H9 (cell line): ENCODE measurements at regions not wholly inside any gene's neighbourhood (a gene's known extent, or its start where the extent isn't known, plus 50 kb on each side); places are given as distances from the start of the nearest gene placed in this dataset.

Experiments used
- DNase-seq: peaks from one replicate; pipeline ENCODE4 v3.0.0-alpha.2; 2017
- H2AFZ ChIP-seq: one replicate; pipeline ENCODE4 v1.6.1; 2013; ENCODE audit warnings: mild to moderate bottlenecking, low read length, control low read depth, moderate library complexity
- H2AK5ac ChIP-seq: 2 replicates; pipeline ENCODE4 v1.6.1; 2013; ENCODE audit warnings: low read length, control low read depth, mixed read lengths; ENCODE audit not compliant: insufficient read length
- H2BK120ac ChIP-seq: one replicate; pipeline ENCODE4 v1.6.1; 2013; ENCODE audit warnings: low read depth, mild to moderate bottlenecking, low read length, control low read depth, inconsistent platforms; ENCODE audit not compliant: poor library complexity, severe bottlenecking
- H2BK12ac ChIP-seq: 2 replicates; pipeline ENCODE4 v1.6.1; 2013; ENCODE audit warnings: low read length, control low read depth, mixed read lengths, low read depth; ENCODE audit not compliant: insufficient read length
- H2BK15ac ChIP-seq: 2 replicates; pipeline ENCODE4 v1.6.1; 2013; ENCODE audit warnings: low read depth, low read length, control low read depth
- H2BK20ac ChIP-seq: one replicate; pipeline ENCODE4 v1.6.1; 2013; ENCODE audit warnings: low read depth, mild to moderate bottlenecking, low read length, control low read depth, inconsistent platforms; ENCODE audit not compliant: poor library complexity, severe bottlenecking
- H2BK5ac ChIP-seq: 2 replicates; pipeline ENCODE4 v1.6.1; 2013; ENCODE audit warnings: low read length, control low read depth, mixed read lengths; ENCODE audit not compliant: insufficient read length
- H3K14ac ChIP-seq: 2 replicates; pipeline ENCODE4 v1.6.1; 2013; ENCODE audit warnings: low read length, control low read depth; ENCODE audit not compliant: insufficient read depth
- H3K18ac ChIP-seq: 2 replicates; pipeline ENCODE4 v1.6.1; 2013; ENCODE audit warnings: low read depth, mild to moderate bottlenecking, mixed read lengths, low read length, control low read depth; ENCODE audit not compliant: insufficient read length
- H3K23ac ChIP-seq: 2 replicates; pipeline ENCODE4 v1.6.1; 2013; ENCODE audit warnings: low read length, control low read depth, mixed read lengths, low read depth; ENCODE audit not compliant: insufficient read length
- H3K23me2 ChIP-seq: 2 replicates; pipeline ENCODE4 v1.6.1; 2013; ENCODE audit warnings: low read depth, mild to moderate bottlenecking, mixed read lengths, low read length, control low read depth; ENCODE audit not compliant: insufficient read length, poor library complexity, severe bottlenecking
- H3K27ac ChIP-seq: 2 replicates; pipeline ENCODE4 v1.5.1; 2013; ENCODE audit warnings: low read length, control low read depth, mixed read lengths, low read depth; ENCODE audit not compliant: insufficient read length
- H3K27me3 ChIP-seq: 2 replicates; pipeline ENCODE4 v1.6.1; 2013; ENCODE audit warnings: low read length, control low read depth, inconsistent platforms; ENCODE audit not compliant: insufficient read depth
- H3K4ac ChIP-seq: 2 replicates; pipeline ENCODE4 v1.6.1; 2013; ENCODE audit warnings: low read depth, mild to moderate bottlenecking, control low read depth, inconsistent platforms, low read length, moderate library complexity
- H3K4me1 ChIP-seq: 2 replicates; pipeline ENCODE4 v1.6.1; 2013; ENCODE audit warnings: low read length, control low read depth, inconsistent platforms; ENCODE audit not compliant: insufficient read depth
- H3K4me2 ChIP-seq: 2 replicates; pipeline ENCODE4 v1.6.1; 2013; ENCODE audit warnings: low read length, control low read depth, mixed read lengths; ENCODE audit not compliant: insufficient read length, insufficient read depth
- H3K56ac ChIP-seq: 2 replicates; pipeline ENCODE4 v1.6.1; 2013; ENCODE audit warnings: low read depth, mild to moderate bottlenecking, mixed read lengths, low read length, control low read depth; ENCODE audit not compliant: insufficient read length
- H3K79me1 ChIP-seq: 2 replicates; pipeline ENCODE4 v1.6.1; 2013; ENCODE audit warnings: low read depth, mild to moderate bottlenecking, moderate library complexity, low read length, control low read depth, inconsistent platforms; ENCODE audit not compliant: insufficient read depth, poor library complexity, severe bottlenecking
- H3K79me2 ChIP-seq: 2 replicates; pipeline ENCODE4 v1.6.1; 2013; ENCODE audit warnings: low read length, control low read depth, inconsistent platforms; ENCODE audit not compliant: insufficient read depth
- H3K9ac ChIP-seq: 2 replicates; pipeline ENCODE4 v1.6.1; 2013; ENCODE audit warnings: low read length, control low read depth, mixed read lengths; ENCODE audit not compliant: insufficient read length; ENCODE audit errors: extremely low read depth
- H3K9me3 ChIP-seq: one replicate; pipeline ENCODE4 v1.6.1; 2013; ENCODE audit warnings: low read depth, low read length, inconsistent platforms; ENCODE audit not compliant: control insufficient read depth
- H3T11ph ChIP-seq: one replicate; pipeline ENCODE4 v1.6.1; 2013; ENCODE audit warnings: mild to moderate bottlenecking, low read length, control low read depth, inconsistent platforms
- H4K20me1 ChIP-seq: one replicate; pipeline ENCODE4 v1.6.1; 2013; ENCODE audit not compliant: control insufficient read depth, insufficient read length, insufficient read depth
- H4K5ac ChIP-seq: 2 replicates; pipeline ENCODE4 v1.6.1; 2013; ENCODE audit warnings: low read depth, mild to moderate bottlenecking, mixed read lengths, low read length, control low read depth; ENCODE audit not compliant: insufficient read length
- H4K8ac ChIP-seq: replicated peaks from 2 replicates; pipeline ENCODE4 v1.6.1; 2013; ENCODE audit warnings: low read length, control low read depth, mixed read lengths, low read depth; ENCODE audit not compliant: insufficient read length
- H4K91ac ChIP-seq: 2 replicates; pipeline ENCODE4 v1.6.1; 2013; ENCODE audit warnings: low read depth, mild to moderate bottlenecking, moderate library complexity, mixed read lengths, low read length, control low read depth; ENCODE audit not compliant: insufficient read length
- H3K27ac Mint-ChIP-seq, 3 experiments: 2 replicates in 2 of 3; 3 replicates in 1 of 3; pipeline ENCODE4 v1.8.0; 2020 to 2021; ENCODE audit warnings: mixed read lengths in 3 of 3, mild to moderate bottlenecking in 1 of 3, moderate library complexity in 1 of 3
- H3K27me3 Mint-ChIP-seq: 2 replicates; pipeline ENCODE4 v1.8.0; 2021; ENCODE audit warnings: low read depth, mild to moderate bottlenecking, moderate library complexity, mixed read lengths
- H3K36me3 Mint-ChIP-seq, 3 experiments: 2 replicates in 2 of 3; 3 replicates in 1 of 3; pipeline ENCODE4 v1.8.0; 2020 to 2021; ENCODE audit warnings: low read depth in 3 of 3, mixed read lengths in 3 of 3; ENCODE audit not compliant: insufficient read depth in 1 of 3
- H3K4me1 Mint-ChIP-seq, 2 experiments: 2 replicates each; pipeline ENCODE4 v1.8.0; 2020; ENCODE audit warnings: mixed read lengths in 2 of 2
- H3K4me3 Mint-ChIP-seq, 2 experiments: 2 replicates in 1 of 2; 3 replicates in 1 of 2; pipeline ENCODE4 v1.8.0; 2020 to 2021; ENCODE audit warnings: mild to moderate bottlenecking in 2 of 2, mixed read lengths in 2 of 2, moderate library complexity in 1 of 2
- H3K9me3 Mint-ChIP-seq, 2 experiments: 2 replicates in 1 of 2; 3 replicates in 1 of 2; pipeline ENCODE4 v1.8.0; 2020; ENCODE audit warnings: mild to moderate bottlenecking in 2 of 2, mixed read lengths in 2 of 2, moderate library complexity in 1 of 2
- WGBS: extraction: QIAGEN DNeasy Blood & Tissue Kit; methylation state at CpG from one replicate; pipeline ENCODE4 v1.1.7; 2013; ENCODE audit warnings: missing lambda C conversion rate, low lambda C conversion rate, mixed read lengths; ENCODE audit not compliant: insufficient read length; ENCODE audit errors: extremely low coverage; 5-methylcytosine and 5-hydroxymethylcytosine counted together
- TF ChIP-seq, protein P1 (sequence below): fragments of 200-600 bp; sonication (generic); conservative IDR thresholded peaks from 3 replicates; pipeline ENCODE4 v1.8.0; 2021; ENCODE audit warnings: antibody characterized with exemption, mild to moderate bottlenecking

- H3K27me3 ChIP-seq: no peaks in the 10 kb centered on the region
- no peak overlapping the region for H2BK12ac ChIP-seq
- no peak overlapping the region for H3K14ac ChIP-seq
- TF ChIP-seq, protein P1, sequence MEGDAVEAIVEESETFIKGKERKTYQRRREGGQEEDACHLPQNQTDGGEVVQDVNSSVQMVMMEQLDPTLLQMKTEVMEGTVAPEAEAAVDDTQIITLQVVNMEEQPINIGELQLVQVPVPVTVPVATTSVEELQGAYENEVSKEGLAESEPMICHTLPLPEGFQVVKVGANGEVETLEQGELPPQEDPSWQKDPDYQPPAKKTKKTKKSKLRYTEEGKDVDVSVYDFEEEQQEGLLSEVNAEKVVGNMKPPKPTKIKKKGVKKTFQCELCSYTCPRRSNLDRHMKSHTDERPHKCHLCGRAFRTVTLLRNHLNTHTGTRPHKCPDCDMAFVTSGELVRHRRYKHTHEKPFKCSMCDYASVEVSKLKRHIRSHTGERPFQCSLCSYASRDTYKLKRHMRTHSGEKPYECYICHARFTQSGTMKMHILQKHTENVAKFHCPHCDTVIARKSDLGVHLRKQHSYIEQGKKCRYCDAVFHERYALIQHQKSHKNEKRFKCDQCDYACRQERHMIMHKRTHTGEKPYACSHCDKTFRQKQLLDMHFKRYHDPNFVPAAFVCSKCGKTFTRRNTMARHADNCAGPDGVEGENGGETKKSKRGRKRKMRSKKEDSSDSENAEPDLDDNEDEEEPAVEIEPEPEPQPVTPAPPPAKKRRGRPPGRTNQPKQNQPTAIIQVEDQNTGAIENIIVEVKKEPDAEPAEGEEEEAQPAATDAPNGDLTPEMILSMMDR: no peak
- H3T11ph ChIP-seq: no peak overlapping the region
- no peak overlapping the region for H3K27ac ChIP-seq
- DNase-seq: no peak
- H4K8ac ChIP-seq: no peak overlapping the region
- no peak overlapping the region for H2BK20ac ChIP-seq
- H3K23ac ChIP-seq: no peak overlapping the region
- no CpG with 5 or more reads among the region's 4 CpGs for WGBS
- no peak overlapping the region for H3K4me2 ChIP-seq
- H2AK5ac ChIP-seq: no peak overlapping the region
- no peaks in the 10 kb centered on the region; the same call in 1 of the 2 replicates for H3K4me1 ChIP-seq
- no peaks in the 10 kb centered on the region for H4K20me1 ChIP-seq
- H2BK120ac ChIP-seq: no peak overlapping the region
- no peaks in the 10 kb centered on the region for H3K79me2 ChIP-seq
- Mint-ChIP-seq H3K27ac (no peak overlapping the region), H3K9me3 (no peaks in the 10 kb centered on the region), H3K4me3 (no peak overlapping the region), H3K4me1 (peaks cover 9 to 11% of the 10 kb centered on the region in 2 experiments; a peak in 3 of 4 replicates), H3K36me3 (no peaks in the 10 kb centered on the region), H3K27me3 (no peaks in the 10 kb centered on the region)
- no peak overlapping the region for H2BK5ac ChIP-seq
- no peak overlapping the region for H3K9ac ChIP-seq
- no peak overlapping the region for H2AFZ ChIP-seq
- H3K23me2 ChIP-seq: no peaks in the 10 kb centered on the region
- H3K56ac ChIP-seq: no peak overlapping the region
- no peaks in the 10 kb centered on the region for H3K79me1 ChIP-seq
- H4K91ac ChIP-seq: no peak overlapping the region
- H3K4ac ChIP-seq: no peak overlapping the region
- H3K18ac ChIP-seq: no peak overlapping the region
- H2BK15ac ChIP-seq: no peak overlapping the region
- H3K9me3 ChIP-seq: no peaks in the 10 kb centered on the region
- no peak overlapping the region for H4K5ac ChIP-seq
Measured at GRCh38 chr6:139762587-139763031, 388.2 kb upstream of the CITED2 start.
